IMR-90 (cell line): ENCODE measurements at regions not wholly inside any gene's neighbourhood (a gene's known extent, or its start where the extent isn't known, plus 50 kb on each side); places are given as distances from the start of the nearest gene placed in this dataset.

ENCODE experiments used
- ATAC-seq: fragments of 200-7000 bp; cut with Tn5 transposase; 2 replicates; pipeline ENCODE4 v1.9.1; 2020; ENCODE audit warnings: low read depth, mild to moderate bottlenecking, moderate library complexity
- BruUV-seq: library from RNA; stranded (reverse); fragments of 400-500 nt; replicated peaks from 2 replicates; lab custom pipeline; 2021; lab: Mats Ljungman, UMichigan
- CTCF ChIA-PET: fragments of 300-600 bp; formaldehyde crosslinking; extraction: SDS; loops from one replicate; lab custom pipeline; 2021; ENCODE audit warnings: antibody characterized with exemption; lab: Yijun Ruan, JAX
- POLR2A ChIA-PET: fragments of 300-600 bp; sonication (Branson Sonifier 250); formaldehyde crosslinking; loops from one replicate; lab custom pipeline; 2022; ENCODE audit warnings: antibody characterized with exemption; ENCODE audit not compliant: unreplicated experiment; lab: Charles Lee
- DNase-seq: peaks from one replicate; pipeline ENCODE4 v3.0.0; 2013
- H2AFZ ChIP-seq: replicated peaks from 2 replicates; pipeline ENCODE3; 2013; ENCODE audit warnings: low read length, mild to moderate bottlenecking; ENCODE audit not compliant: poor library complexity
- H2AK5ac ChIP-seq: 2 replicates; pipeline ENCODE4 v1.6.1; 2013; ENCODE audit warnings: low read depth, low read length, inconsistent platforms
- H2AK9ac ChIP-seq: replicated peaks from 2 replicates; pipeline ENCODE3; 2013; ENCODE audit warnings: mild to moderate bottlenecking, low read depth, low read length, moderate library complexity; ENCODE audit not compliant: poor library complexity
- H2BK120ac ChIP-seq: 2 replicates; pipeline ENCODE4 v1.6.1; 2013; ENCODE audit warnings: low read depth, low read length, inconsistent platforms
- H2BK15ac ChIP-seq: 3 replicates; pipeline ENCODE4 v1.6.1; 2013; ENCODE audit warnings: low read depth, low read length, inconsistent platforms
- H2BK20ac ChIP-seq: 2 replicates; pipeline ENCODE4 v1.6.1; 2013; ENCODE audit warnings: low read depth, mild to moderate bottlenecking, inconsistent platforms, low read length, moderate library complexity
- H2BK5ac ChIP-seq: 2 replicates; pipeline ENCODE4 v1.6.1; 2013; ENCODE audit warnings: mild to moderate bottlenecking, low read depth, low read length, inconsistent platforms; ENCODE audit not compliant: poor library complexity, severe bottlenecking
- H3K14ac ChIP-seq: replicated peaks from 2 replicates; pipeline ENCODE4 v1.6.1; 2013; ENCODE audit warnings: low read depth, low read length, inconsistent platforms
- H3K18ac ChIP-seq: 2 replicates; pipeline ENCODE4 v1.6.1; 2013; ENCODE audit warnings: low read depth, low read length, control low read depth
- H3K23ac ChIP-seq: 2 replicates; pipeline ENCODE4 v1.6.1; 2013; ENCODE audit warnings: low read depth, low read length, inconsistent platforms
- H3K27ac ChIP-seq: 2 replicates; pipeline ENCODE4 v1.5.1; 2013; ENCODE audit warnings: mild to moderate bottlenecking, control low read depth, low read length; ENCODE audit not compliant: insufficient read depth
- H3K27me3 ChIP-seq: 2 replicates; pipeline ENCODE4 v1.6.1; 2013; ENCODE audit warnings: low read length; ENCODE audit not compliant: control insufficient read depth, insufficient read depth
- H3K36me3 ChIP-seq: 2 replicates; pipeline ENCODE4 v1.6.1; 2013; ENCODE audit warnings: low read length, mixed read lengths; ENCODE audit not compliant: control insufficient read depth, insufficient read depth
- H3K4ac ChIP-seq: 2 replicates; pipeline ENCODE4 v1.6.1; 2013; ENCODE audit warnings: low read depth, low read length, inconsistent platforms
- H3K4me1 ChIP-seq: 2 replicates; pipeline ENCODE4 v1.6.1; 2013; ENCODE audit warnings: low read length, mixed read lengths; ENCODE audit not compliant: control insufficient read depth, insufficient read depth
- H3K4me2 ChIP-seq: 2 replicates; pipeline ENCODE4 v1.6.1; 2013; ENCODE audit warnings: low read depth, mild to moderate bottlenecking, control low read depth, low read length, moderate library complexity
- H3K4me3 ChIP-seq: 2 replicates; pipeline ENCODE4 v1.5.1; 2013; ENCODE audit warnings: low read depth, mild to moderate bottlenecking, control low read depth, low read length, moderate library complexity; ENCODE audit not compliant: insufficient read depth
- H3K56ac ChIP-seq: 2 replicates; pipeline ENCODE4 v1.6.1; 2013; ENCODE audit warnings: low read length, inconsistent platforms; ENCODE audit not compliant: insufficient read depth; ENCODE audit errors: extremely low read depth
- H3K79me1 ChIP-seq, 2 experiments: 2 replicates each; pipeline ENCODE4 v1.6.1; 2013; ENCODE audit warnings: low read length in 2 of 2, inconsistent platforms in 1 of 2, low read depth in 1 of 2
- H3K9ac ChIP-seq: 2 replicates; pipeline ENCODE4 v1.6.1; 2013; ENCODE audit warnings: low read depth, low read length, control low read depth
- H3K9me1 ChIP-seq: 2 replicates; pipeline ENCODE4 v1.6.1; 2013; ENCODE audit warnings: low read length, inconsistent platforms; ENCODE audit not compliant: insufficient read depth
- H3K9me3 ChIP-seq: 2 replicates; pipeline ENCODE4 v1.6.1; 2013; ENCODE audit warnings: low read length; ENCODE audit not compliant: control insufficient read depth, insufficient read depth
- H4K20me1 ChIP-seq: 2 replicates; pipeline ENCODE4 v1.6.1; 2013; ENCODE audit warnings: low read length, inconsistent platforms; ENCODE audit not compliant: insufficient read depth
- H4K5ac ChIP-seq: 2 replicates; pipeline ENCODE4 v1.6.1; 2013; ENCODE audit warnings: mild to moderate bottlenecking, low read depth, low read length, control low read depth
- H4K8ac ChIP-seq, 2 experiments: 2 replicates each; pipeline ENCODE4 v1.6.1; 2013; ENCODE audit warnings: low read depth in 2 of 2, low read length in 2 of 2, control low read depth in 1 of 2, inconsistent platforms in 1 of 2
- H4K91ac ChIP-seq: 2 replicates; pipeline ENCODE4 v1.6.1; 2013; ENCODE audit warnings: low read depth, low read length, inconsistent platforms; ENCODE audit not compliant: insufficient read depth
- CHD1 ChIP-seq: IDR thresholded peaks from 2 replicates; pipeline ENCODE4 v1.6.1; 2012; ENCODE audit warnings: low read depth, low read length, improper control_type of control experiment
- FOS ChIP-seq: fragments of 150-350 bp; IDR thresholded peaks from 2 replicates; pipeline ENCODE4 v1.6.1; 2016; ENCODE audit warnings: low read depth, low read length
- MAFK ChIP-seq: IDR thresholded peaks from 2 replicates; pipeline ENCODE4 v1.6.1; 2012; ENCODE audit warnings: low read depth, low read length, improper control_type of control experiment
- POLR2A ChIP-seq: IDR thresholded peaks from 2 replicates; pipeline ENCODE4 v1.6.1; 2012; ENCODE audit warnings: mild to moderate bottlenecking, low read depth, low read length
- RAD21 ChIP-seq: IDR thresholded peaks from 2 replicates; pipeline ENCODE4 v1.6.1; 2012; ENCODE audit warnings: low read length, improper control_type of control experiment
- WGBS, 2 experiments: methylation state at CpG; one replicate each; pipeline versions ENCODE4 v1.1.5 to v1.1.7; 2013; ENCODE audit warnings: missing lambda C conversion rate in 2 of 2; ENCODE audit not compliant: insufficient read length in 1 of 2; ENCODE audit errors: extremely low coverage in 2 of 2; 5-methylcytosine and 5-hydroxymethylcytosine counted together
- dilution Hi-C: fragments of 300-500 bp; cut with HindIII; formaldehyde crosslinking; loops from one replicate; pipeline ENCODE4 v1.14.3; 2018; ENCODE audit warnings: low sequenced_read_pairs; ENCODE audit not compliant: unreplicated experiment
- in situ Hi-C: fragments of 300-500 bp; cut with MboI; formaldehyde crosslinking; loops from 3 replicates; pipeline ENCODE4 v1.14.3; 2019; ENCODE audit warnings: low sequenced_read_pairs, inconsistent platforms, mixed read lengths
- intact Hi-C: fragments of 100-400 bp; cut with micrococcal nuclease; formaldehyde crosslinking; loops from 2 replicates; pipeline ENCODE4 v1.10.0; 2022

GRCh38 chr5:56700711-56701110 is 114.6 kb upstream of the MAP3K1 start:
- Histone ChIP-seq H4K8ac (no peak overlapping the region), H3K9me3 (no peaks in the 10 kb centered on the region), H3K27me3 (peaks cover 20% of the 10 kb centered on the region), H2BK20ac (no peak overlapping the region), H3K14ac (no peak overlapping the region), H3K4me1 (no peaks in the 10 kb centered on the region), H3K4me3 (no peak overlapping the region), H3K4ac (no peak overlapping the region), H2BK15ac (no peak overlapping the region), H3K9ac (no peak overlapping the region), H3K9me1 (no peaks in the 10 kb centered on the region), H2AK5ac (no peak overlapping the region), H3K4me2 (no peak overlapping the region), H4K5ac (no peak overlapping the region), H3K56ac (no peak overlapping the region), H2AK9ac (no peak overlapping the region), H4K91ac (no peak overlapping the region), H2BK5ac (no peak overlapping the region), H4K20me1 (no peaks in the 10 kb centered on the region), H3K79me1 (no peaks in the 10 kb centered on the region), H3K27ac (no peak overlapping the region), H2BK120ac (no peak overlapping the region), H3K23ac (no peak overlapping the region), H3K36me3 (no peaks in the 10 kb centered on the region), H3K18ac (no peak overlapping the region), H2AFZ (no peak overlapping the region)
- ChIA-PET CTCF (no interaction called here), POLR2A (no interaction called here)
- WGBS, 2 experiments, result 100% methylated on average over 1 of the region's 4 CpGs; no CpG with 5 or more reads in 1 of the 2 experiments
- in situ Hi-C loops, result no loop called here
- no TSS peak for BruUV-seq
- intact Hi-C loops, result no loop called here
- ATAC-seq, result no peak
- TF ChIP-seq MAFK (no peak), FOS (no peak), CHD1 (no peak), RAD21 (no peak), POLR2A (no peak)
- dilution Hi-C loops, result no loop called here
- DNase-seq, result no peak
